HG02571 (cell line): ENCODE measurements at regions not wholly inside any gene's neighbourhood (a gene's known extent, or its start where the extent isn't known, plus 50 kb on each side); places are given as distances from the start of the nearest gene placed in this dataset.
"Not testable (repeated sequence)": the region's sequence is repeated elsewhere in the genome, so short reads cannot be mapped to it uniquely, and the experiment has no call there.

Experiments
- ATAC-seq: cut with Tn5 transposase; IDR thresholded peaks from one replicate; pipeline ENCODE4 v1.9.1; 2021; ENCODE audit warnings: mild to moderate bottlenecking, moderate library complexity; ENCODE audit not compliant: unreplicated experiment

GRCh38 chr6:92008757-92009502 lies 1410.4 kb downstream of the EPHA7 start:
- ATAC-seq: no peak

DNA sequence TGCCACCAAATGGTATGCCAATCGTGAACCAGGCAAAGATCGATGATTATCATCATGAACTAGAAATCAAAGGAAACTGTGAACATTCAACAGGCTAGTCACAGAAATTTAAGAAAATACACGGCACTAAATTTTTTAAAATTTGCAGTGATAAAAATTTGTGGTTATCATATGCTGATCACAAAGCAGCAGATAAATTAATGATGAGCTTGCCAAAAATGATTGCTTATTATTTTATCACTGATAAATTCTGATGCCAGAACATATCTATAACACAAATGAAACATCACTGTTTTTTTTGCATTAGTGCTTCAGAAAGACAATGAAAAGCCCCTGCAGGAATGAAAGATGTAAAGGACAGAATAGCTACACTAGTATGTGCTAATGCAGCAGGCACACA lies 1413.2 kb upstream of the MAP3K7 start:
- ATAC-seq: no peak

DNA sequence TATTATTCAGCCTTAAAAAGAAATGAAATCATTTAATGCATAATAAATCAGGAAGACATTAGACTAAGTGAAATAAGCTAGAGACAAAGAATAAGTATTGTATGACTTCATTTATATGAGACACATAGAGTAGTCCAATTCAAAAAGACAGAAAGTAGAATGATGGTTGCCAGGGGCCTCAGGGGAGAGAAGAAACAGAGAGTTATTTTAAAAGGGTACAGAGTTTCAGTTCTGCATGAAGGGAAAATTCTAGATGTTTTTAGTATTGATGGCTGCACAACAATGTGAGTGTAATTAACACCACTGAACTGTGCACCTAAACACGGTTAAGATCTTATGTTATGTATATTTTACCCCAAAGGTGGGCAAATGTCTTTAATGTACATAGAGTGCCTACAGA lies 1407.9 kb upstream of the MAP3K7 start:
- ATAC-seq: no peak

DNA sequence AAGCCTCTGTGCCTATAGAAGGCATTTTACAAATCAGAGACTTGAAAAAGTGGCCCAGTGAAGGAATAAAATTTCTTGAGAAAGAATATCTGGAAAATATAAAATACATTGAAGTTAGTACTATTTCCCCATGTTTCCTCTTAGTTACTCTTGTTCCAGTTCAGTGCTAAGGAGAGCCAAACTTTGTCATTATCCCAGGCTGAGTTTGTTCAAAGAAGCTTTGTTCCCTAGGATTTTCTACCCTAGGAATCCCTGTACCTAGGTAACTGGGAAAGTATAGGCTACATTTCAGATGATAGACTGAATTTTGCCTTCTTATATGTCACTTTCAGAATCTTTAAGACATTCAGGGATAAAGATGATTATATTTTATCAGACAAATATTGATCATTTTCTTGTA lies 1395.7 kb upstream of the MAP3K7 start:
- no peak for ATAC-seq

DNA sequence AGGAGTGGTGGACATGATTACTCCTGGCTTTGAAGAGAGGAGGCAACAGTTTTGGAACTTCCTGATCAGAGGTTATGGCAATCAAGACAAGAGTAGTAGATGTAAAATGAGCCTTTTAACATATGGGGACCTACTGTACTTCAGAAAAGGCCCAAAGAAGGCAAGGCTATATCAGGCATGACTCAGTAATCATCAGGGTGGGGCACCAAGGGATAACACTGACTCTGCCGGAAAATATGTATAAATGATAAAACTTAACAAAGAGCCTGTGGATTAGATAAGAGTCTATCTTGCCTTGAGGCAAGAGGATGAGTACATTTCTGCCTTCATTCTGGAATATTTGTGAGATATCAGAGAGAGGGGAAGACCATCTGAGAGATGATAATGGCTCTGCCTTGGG lies 1389.9 kb upstream of the MAP3K7 start:
- no peak for ATAC-seq

DNA sequence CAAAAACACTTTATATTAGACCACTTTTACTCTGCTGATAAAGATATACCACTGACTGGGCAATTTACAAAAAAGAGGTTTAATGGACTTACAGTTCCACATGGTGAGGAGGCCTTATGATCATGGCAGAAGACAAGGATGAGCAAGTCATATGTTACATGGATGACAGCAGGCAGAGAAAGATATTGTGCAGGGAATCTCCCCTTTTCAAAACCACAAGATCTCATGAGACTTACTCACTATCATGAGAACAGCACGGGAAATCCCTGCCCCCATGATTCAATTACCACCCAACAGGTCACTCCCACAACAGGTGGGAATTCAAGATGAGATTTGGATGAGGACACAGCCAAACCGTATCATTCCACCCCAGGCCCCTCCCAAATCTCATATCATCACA lies 1383.8 kb upstream of the MAP3K7 start:
- ATAC-seq: no peak

GRCh38 chr6:91965872-91966271 lies 1379.0 kb upstream of the MAP3K7 start:
- no peak for ATAC-seq

GRCh38 chr6:91961671-91962070 lies 1374.8 kb upstream of the MAP3K7 start:
- no peak for ATAC-seq

DNA sequence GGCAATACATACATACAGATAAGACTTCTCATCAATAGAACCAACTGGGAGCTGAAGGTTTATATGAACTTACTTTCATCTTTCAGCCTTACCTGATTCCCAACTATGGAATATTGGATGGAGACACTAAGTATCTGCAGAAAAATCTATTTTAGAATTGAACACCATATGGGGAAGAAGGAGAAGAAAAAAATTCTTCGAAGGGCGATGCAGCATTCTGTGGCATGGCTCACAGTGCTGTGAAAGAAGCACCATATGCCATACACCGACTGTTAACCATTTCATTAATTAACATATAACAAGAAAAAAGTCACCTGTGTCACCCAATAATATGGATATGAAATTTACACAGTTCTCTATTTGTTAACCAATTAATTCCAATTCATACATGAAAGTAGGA lies 1374.4 kb upstream of the MAP3K7 start:
- no peak for ATAC-seq

- no peak for ATAC-seq
Observed at GRCh38 chr6:91941838-91942237, 1355.0 kb upstream of the MAP3K7 start.

GRCh38 chr6:91940801-91941200 lies 1353.9 kb upstream of the MAP3K7 start:
- no peak for ATAC-seq

DNA sequence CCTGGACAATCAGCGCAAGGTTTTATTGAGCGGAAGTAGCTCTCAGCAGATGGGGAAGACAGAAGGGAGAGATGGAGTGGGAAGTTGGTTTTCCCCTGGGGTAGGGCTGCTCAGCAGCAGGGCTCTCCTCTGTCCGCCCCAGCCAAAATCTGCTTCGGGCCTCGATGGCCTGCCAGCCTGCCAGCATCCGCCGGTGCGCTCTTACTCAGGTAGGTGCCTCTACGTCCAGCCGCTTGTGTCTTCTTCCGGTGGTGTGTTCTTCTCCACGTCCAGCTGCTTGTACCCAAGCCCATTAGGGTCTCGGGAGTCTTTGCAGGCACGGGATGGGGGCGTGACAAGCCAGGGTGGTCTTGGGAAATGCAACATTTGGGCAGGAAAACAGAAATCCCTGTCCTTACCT lies 1340.0 kb upstream of the MAP3K7 start:
- no peak for ATAC-seq

GRCh38 chr6:91926361-91926760 lies 1339.5 kb upstream of the MAP3K7 start:
- no peak for ATAC-seq

DNA sequence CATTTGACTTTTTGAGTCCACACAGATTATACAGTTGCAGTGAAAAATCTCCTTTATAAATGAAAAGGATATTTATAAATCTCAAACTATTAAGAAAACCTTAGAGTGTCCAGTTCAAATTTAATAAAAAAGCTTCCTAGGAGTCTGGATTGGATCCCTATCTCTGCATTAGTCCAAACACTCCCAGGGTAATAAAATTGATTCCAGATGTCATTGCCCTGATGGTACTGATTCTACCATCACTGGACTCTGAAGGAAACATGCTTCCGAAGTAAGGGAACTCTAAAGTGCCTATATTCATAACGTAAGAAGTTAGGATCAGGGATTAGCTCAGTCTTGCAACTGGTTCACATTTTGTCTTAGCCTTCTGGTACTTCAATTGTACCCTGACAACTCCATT lies 1325.1 kb upstream of the MAP3K7 start:
- ATAC-seq: no peak

DNA sequence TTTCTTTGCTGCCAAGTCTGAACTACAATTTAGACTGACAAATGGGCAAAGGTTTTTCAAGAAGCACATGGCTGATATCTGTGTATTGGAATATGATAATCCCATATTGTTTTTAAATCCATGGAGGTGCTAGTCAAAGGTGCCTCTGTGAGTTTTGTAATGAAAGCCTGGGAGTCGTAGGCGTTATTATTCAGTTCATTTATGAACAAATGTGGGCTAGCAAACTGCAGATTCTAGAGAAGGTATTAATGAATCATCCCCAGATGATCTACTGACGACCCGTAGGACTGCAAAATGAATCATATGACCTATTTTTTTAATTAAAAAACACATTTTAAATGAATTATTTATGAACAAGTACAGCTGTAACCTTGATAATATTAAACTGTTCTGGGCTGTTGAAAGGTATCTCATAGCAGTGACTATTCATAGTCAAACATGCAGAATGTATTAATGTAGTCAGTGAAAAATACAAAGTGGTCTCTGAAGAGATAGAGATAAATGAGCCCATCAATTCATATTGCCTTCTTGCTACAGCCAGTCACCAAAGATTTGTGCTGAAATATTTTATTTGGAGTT lies 1317.8 kb upstream of the MAP3K7 start:
- no peak for ATAC-seq

- no peak for ATAC-seq
Observed at GRCh38 chr6:91895599-91896285, 1308.9 kb upstream of the MAP3K7 start.

- ATAC-seq: no peak
Observed at GRCh38 chr6:91886183-91886795, 1299.4 kb upstream of the MAP3K7 start.

- not testable (repeated sequence) for ATAC-seq
Observed at GRCh38 chr6:91881791-91882190, 1294.9 kb upstream of the MAP3K7 start.

GRCh38 chr6:91879386-91879995 lies 1292.6 kb upstream of the MAP3K7 start:
- ATAC-seq: no peak

DNA sequence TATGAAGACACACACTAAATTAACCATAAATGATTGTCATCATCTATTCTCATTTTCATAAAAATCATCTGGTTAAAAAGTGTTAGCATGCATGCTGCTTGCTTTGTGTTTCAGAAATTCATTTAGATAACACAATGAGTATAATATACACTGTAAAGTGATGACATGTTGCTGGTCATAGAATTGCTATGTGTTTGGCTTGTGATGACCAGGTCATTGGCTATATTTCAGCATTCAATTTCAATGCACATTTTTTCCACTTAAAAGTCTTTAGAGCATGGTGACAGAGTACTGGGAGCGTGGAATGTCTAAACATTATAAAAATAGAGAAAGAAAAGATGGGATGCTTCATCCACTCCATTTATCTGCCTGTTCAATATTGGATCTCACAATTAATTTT lies 1291.1 kb upstream of the MAP3K7 start:
- ATAC-seq: no peak

DNA sequence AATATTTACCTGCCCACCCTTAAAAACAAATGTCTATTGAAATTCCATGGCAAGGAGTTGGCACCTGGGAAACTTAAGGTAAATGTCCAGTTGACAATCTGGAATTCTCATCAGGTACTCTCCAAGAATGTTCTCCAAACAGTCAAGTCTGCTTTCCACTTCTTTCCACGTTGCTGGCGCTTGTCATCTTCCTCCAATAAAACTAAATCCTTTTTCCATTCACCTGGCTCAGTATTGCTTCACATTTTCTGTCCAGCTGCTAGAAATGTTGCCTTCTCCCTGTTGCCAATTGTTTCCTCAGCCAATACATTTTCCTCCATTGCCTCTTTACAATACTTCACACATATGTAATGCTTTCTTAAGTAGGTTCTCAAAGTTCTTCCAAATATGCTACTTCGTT lies 1288.1 kb upstream of the MAP3K7 start:
- no peak for ATAC-seq
